GM19438 (cell line): ENCODE measurements at regions not wholly inside any gene's neighbourhood (a gene's known extent, or its start where the extent isn't known, plus 50 kb on each side); places are given as distances from the start of the nearest gene placed in this dataset.
"Not testable (repeated sequence)": the region's sequence is repeated elsewhere in the genome, so short reads cannot be mapped to it uniquely, and the experiment has no call there.

ENCODE experiments used
- ATAC-seq: cut with Tn5 transposase; IDR thresholded peaks from one replicate; pipeline ENCODE4 v1.9.1; 2021; ENCODE audit warnings: low read depth; ENCODE audit not compliant: unreplicated experiment

- ATAC-seq, result no peak
These were observed 228.4 kb downstream of the TLR4 start for GRCh38 chr9:117932585-117932984.

- peak; percentile 100 for ATAC-seq
These were observed 232.3 kb downstream of the TLR4 start for GRCh38 chr9:117936185-117937130.

- ATAC-seq, result no peak
These were observed 233.9 kb downstream of the TLR4 start for GRCh38 chr9:117938086-117938485.

GRCh38 chr9:117938896-117939295 lies 234.7 kb downstream of the TLR4 start:
- no peak for ATAC-seq

- not testable (repeated sequence) for ATAC-seq
These were observed 240.5 kb downstream of the TLR4 start for GRCh38 chr9:117944750-117945149.

- no peak for ATAC-seq
These were observed 241.1 kb downstream of the TLR4 start for GRCh38 chr9:117945286-117945685.

GRCh38 chr9:117951127-117951526 lies 246.9 kb downstream of the TLR4 start:
- ATAC-seq, result no peak

- ATAC-seq, result no peak
These were observed 248.4 kb downstream of the TLR4 start for GRCh38 chr9:117952581-117952980.

- ATAC-seq, result no peak
These were observed 253.1 kb downstream of the TLR4 start for GRCh38 chr9:117957267-117957666.

- no peak for ATAC-seq
These were observed 254.5 kb downstream of the TLR4 start for GRCh38 chr9:117958726-117959125.

- no peak for ATAC-seq
These were observed 259.4 kb downstream of the TLR4 start for GRCh38 chr9:117963493-117964090.

- no peak for ATAC-seq
These were observed 266.3 kb downstream of the TLR4 start for GRCh38 chr9:117970276-117971050.

- ATAC-seq, result no peak
These were observed 269.9 kb downstream of the TLR4 start for GRCh38 chr9:117974108-117974507.

GRCh38 chr9:117979914-117980313 lies 275.7 kb downstream of the TLR4 start:
- ATAC-seq, result no peak

GRCh38 chr9:117987945-117988344 lies 283.7 kb downstream of the TLR4 start:
- no peak for ATAC-seq

- no peak for ATAC-seq
These were observed 287.8 kb downstream of the TLR4 start for GRCh38 chr9:117992006-117992405.

- no peak for ATAC-seq
These were observed 296.4 kb downstream of the TLR4 start for GRCh38 chr9:118000581-118000980.

- no peak for ATAC-seq
These were observed 299.0 kb downstream of the TLR4 start for GRCh38 chr9:118003240-118003639.

- no peak for ATAC-seq
These were observed 304.0 kb downstream of the TLR4 start for GRCh38 chr9:118008246-118008645.

- ATAC-seq, result no peak
These were observed 305.4 kb downstream of the TLR4 start for GRCh38 chr9:118009614-118010013.

GRCh38 chr9:118017607-118018122 lies 313.5 kb downstream of the TLR4 start:
- ATAC-seq, result no peak
